Endothelial cell (in vitro differentiated cells): ENCODE measurements at regions not wholly inside any gene's neighbourhood (a gene's known extent, or its start where the extent isn't known, plus 50 kb on each side); places are given as distances from the start of the nearest gene placed in this dataset.

Source experiments
- DNase-seq: peaks from one replicate; pipeline ENCODE4 v3.0.0; 2021; ENCODE audit warnings: low spot score
- H3K27ac Mint-ChIP-seq: one replicate; pipeline ENCODE4 v1.8.0; 2021; ENCODE audit warnings: mixed read lengths, inconsistent platforms; ENCODE audit not compliant: unreplicated experiment
- H3K27me3 Mint-ChIP-seq: one replicate; pipeline ENCODE4 v1.8.0; 2021; ENCODE audit warnings: mild to moderate bottlenecking, moderate library complexity, mixed read lengths, inconsistent platforms; ENCODE audit not compliant: unreplicated experiment
- H3K36me3 Mint-ChIP-seq: one replicate; pipeline ENCODE4 v1.8.0; 2021; ENCODE audit warnings: mild to moderate bottlenecking, low read depth, mixed read lengths, inconsistent platforms; ENCODE audit not compliant: unreplicated experiment
- H3K4me1 Mint-ChIP-seq: one replicate; pipeline ENCODE4 v1.8.0; 2021; ENCODE audit warnings: mild to moderate bottlenecking, mixed read lengths, inconsistent platforms; ENCODE audit not compliant: unreplicated experiment
- H3K4me3 Mint-ChIP-seq: one replicate; pipeline ENCODE4 v1.8.0; 2021; ENCODE audit warnings: mild to moderate bottlenecking, mixed read lengths, inconsistent platforms; ENCODE audit not compliant: unreplicated experiment
- H3K9me3 Mint-ChIP-seq: one replicate; pipeline ENCODE4 v1.8.0; 2021; ENCODE audit warnings: mixed read lengths, inconsistent platforms; ENCODE audit not compliant: unreplicated experiment
- CTCF ChIP-seq: fragments of 200-600 bp; sonication (generic); IDR thresholded peaks from one replicate; pipeline ENCODE4 v1.5.0; 2021; ENCODE audit warnings: antibody characterized with exemption; ENCODE audit not compliant: unreplicated experiment

GRCh38 chr6:25016014-25016720 lies 80.4 kb upstream of the RIPOR2 start:
- no peaks in the 10 kb centered on the region for H3K9me3 Mint-ChIP-seq
- no peak overlapping the region for H3K4me3 Mint-ChIP-seq

DNA sequence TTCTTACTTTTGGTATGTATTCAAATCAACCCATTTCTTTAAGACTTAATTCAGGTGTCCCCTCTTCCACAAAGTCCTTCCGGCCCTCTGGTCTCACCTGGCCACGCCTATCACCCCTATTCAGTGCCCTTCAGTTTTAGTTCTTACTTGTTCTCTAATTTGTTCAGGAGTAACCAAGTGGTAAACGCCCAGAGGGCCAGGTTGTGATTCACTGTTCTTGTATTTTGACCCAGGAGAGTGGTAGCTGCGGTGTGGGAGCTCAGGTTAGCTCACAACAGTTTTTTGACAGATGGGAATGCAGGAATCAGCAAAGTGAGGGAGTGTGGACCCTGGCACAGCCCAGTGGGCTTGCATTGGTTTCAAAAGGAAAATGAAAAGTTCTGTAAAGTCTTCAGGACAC lies 81.7 kb upstream of the RIPOR2 start:
- no peaks in the 10 kb centered on the region for H3K9me3 Mint-ChIP-seq
- no peaks in the 10 kb centered on the region for H3K36me3 Mint-ChIP-seq
- H3K27me3 Mint-ChIP-seq: peaks cover 3% of the 10 kb centered on the region
- peaks cover 3% of the 10 kb centered on the region for H3K4me1 Mint-ChIP-seq
- no peak for TF ChIP-seq CTCF
- DNase-seq: no peak
- H3K27ac Mint-ChIP-seq: no peak overlapping the region
- no peak overlapping the region for H3K4me3 Mint-ChIP-seq

More at GRCh38 chr6:25016014-25016720, 80.4 kb upstream of the RIPOR2 start:
- Mint-ChIP-seq H3K27ac (no peak overlapping the region), H3K27me3 (peaks cover 3% of the 10 kb centered on the region), H3K36me3 (no peaks in the 10 kb centered on the region), H3K4me1 (peaks cover 3% of the 10 kb centered on the region)
- TF ChIP-seq CTCF: no peak
- no peak for DNase-seq

DNA sequence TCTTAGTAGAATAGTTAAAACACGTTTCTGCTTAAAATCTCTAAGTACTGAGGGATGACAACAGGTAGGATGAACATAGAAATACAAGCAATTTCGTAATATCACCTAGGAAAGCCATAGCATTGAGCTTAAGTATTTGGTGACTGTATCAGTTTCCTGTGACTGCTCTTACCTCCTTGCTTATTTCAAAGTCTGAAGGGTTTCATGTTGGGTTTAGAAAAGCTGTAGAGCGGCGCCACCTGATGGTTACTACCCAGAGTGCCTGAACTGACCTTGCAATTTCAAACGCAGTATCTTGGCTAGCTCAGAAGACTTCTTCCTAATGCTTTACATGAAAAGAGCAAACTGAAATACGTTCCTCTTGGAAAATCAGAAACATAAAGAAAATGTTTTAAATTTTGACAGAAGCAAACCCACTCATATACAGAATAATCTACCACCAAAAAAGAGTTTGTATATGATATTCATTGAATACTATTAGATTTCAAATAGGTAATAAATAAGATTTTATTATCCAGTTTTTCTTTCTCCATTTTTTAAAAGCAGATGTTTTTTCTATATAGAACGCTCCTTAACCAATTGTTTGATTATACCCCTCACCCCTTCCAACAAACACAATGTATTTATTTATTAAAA lies 82.3 kb upstream of the RIPOR2 start:
- H3K9me3 Mint-ChIP-seq: no peaks in the 10 kb centered on the region
- DNase-seq: peak; percentile 66
- H3K4me3 Mint-ChIP-seq: no peak overlapping the region
- no peak overlapping the region for H3K27ac Mint-ChIP-seq
- peak; percentile 62 for TF ChIP-seq CTCF
- peaks cover 3% of the 10 kb centered on the region for H3K27me3 Mint-ChIP-seq
- H3K36me3 Mint-ChIP-seq: no peaks in the 10 kb centered on the region
- H3K4me1 Mint-ChIP-seq: peaks cover 3% of the 10 kb centered on the region

DNA sequence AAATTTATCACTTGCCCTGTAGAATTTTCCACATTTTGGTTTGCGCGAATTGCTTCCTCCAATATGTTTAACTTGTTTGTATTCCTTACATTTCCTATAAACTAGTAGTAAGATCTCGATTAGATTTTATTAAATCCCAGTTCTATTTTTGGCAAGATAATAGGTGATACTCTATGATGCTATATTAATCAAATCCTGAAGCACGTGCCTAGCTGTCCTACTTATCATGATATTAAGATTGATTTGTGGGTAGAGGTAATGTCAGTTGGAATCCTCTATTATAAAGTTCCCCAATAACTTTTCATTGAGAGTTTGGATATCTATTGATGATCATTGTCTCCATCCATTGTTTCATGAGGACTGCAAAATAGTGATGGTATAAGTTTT lies 82.8 kb upstream of the RIPOR2 start:
- H3K4me1 Mint-ChIP-seq: peaks cover 3% of the 10 kb centered on the region
- H3K4me3 Mint-ChIP-seq: no peak overlapping the region
- no peak for TF ChIP-seq CTCF
- no peaks in the 10 kb centered on the region for H3K9me3 Mint-ChIP-seq
- no peak for DNase-seq
- no peak overlapping the region for H3K27ac Mint-ChIP-seq
- H3K36me3 Mint-ChIP-seq: no peaks in the 10 kb centered on the region
- peaks cover 3% of the 10 kb centered on the region for H3K27me3 Mint-ChIP-seq

DNA sequence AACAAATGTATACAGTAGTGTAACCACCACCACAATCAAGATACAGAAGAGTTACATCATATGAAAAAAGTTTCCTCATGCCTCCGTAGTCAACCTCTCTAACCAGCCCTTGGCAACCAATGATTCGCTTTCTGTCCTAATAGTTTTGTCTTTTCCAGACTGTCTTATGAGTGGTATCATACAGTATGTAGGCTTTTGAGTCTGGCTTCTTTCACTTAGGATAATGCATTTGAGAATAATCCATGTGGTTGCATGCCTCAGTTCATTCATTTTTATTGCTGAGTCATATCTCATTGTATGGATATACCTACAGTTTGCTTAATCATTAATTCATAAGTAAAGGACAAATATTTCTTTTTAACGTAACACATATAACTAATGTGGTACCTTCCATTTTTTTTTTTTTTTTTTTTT lies 86.4 kb upstream of the RIPOR2 start:
- no peak for TF ChIP-seq CTCF
- Mint-ChIP-seq H3K27ac (no peak overlapping the region), H3K9me3 (no peaks in the 10 kb centered on the region), H3K36me3 (no peaks in the 10 kb centered on the region), H3K4me3 (no peak overlapping the region), H3K27me3 (peaks cover 3% of the 10 kb centered on the region), H3K4me1 (no peaks in the 10 kb centered on the region)
- DNase-seq: no peak
